ENCODE measurements at regions not wholly inside any gene's neighbourhood (a gene's known extent, or its start where the extent isn't known, plus 50 kb on each side); places are given as distances from the start of the nearest gene placed in this dataset.
A peak's percentile ranks its signal among the peaks of the same experiment; 100 is the strongest.

GRCh38 chr7:119838444-119838843 is 434.5 kb upstream of the KCND2 start:
- no peak overlapping the region for H3K4me3 ChIP-seq (ENCODE audit: insufficient read depth, low read depth, low read length)
- H3K9ac ChIP-seq (ENCODE audit: low read depth, low read length), result no peak overlapping the region
- no peaks in the 10 kb centered on the region for H3K4me1 ChIP-seq (ENCODE audit: control insufficient read depth, insufficient read depth, low read length)
- no TSS peak for BruUV-seq (replicated peaks)
- H3K4me2 ChIP-seq (ENCODE audit: low read depth, low read length), result no peak overlapping the region
- DNase-seq, result no peak
- H3K36me3 ChIP-seq (ENCODE audit: control insufficient read depth, insufficient read depth, low read length), result no peaks in the 10 kb centered on the region
- no peaks in the 10 kb centered on the region for H4K20me1 ChIP-seq (ENCODE audit: insufficient read depth, low read length)
- no peak overlapping the region for H3K18ac ChIP-seq (ENCODE audit: low read depth, low read length)
- no peak overlapping the region for H2BK120ac ChIP-seq (ENCODE audit: low read depth, low read length)
- no peak overlapping the region for H2BK20ac ChIP-seq (ENCODE audit: low read depth, low read length)
- no peak overlapping the region for H2AFZ ChIP-seq (replicated peaks; ENCODE audit: low read length, poor library complexity)
- no peak overlapping the region for H2AK5ac ChIP-seq (ENCODE audit: low read depth, low read length)
- H2BK15ac ChIP-seq (ENCODE audit: low read depth, low read length), result no peak overlapping the region
- ChIA-PET POLR2A (ENCODE audit: unreplicated experiment) (no interaction called here), CTCF (no interaction called here)
- H4K8ac ChIP-seq (ENCODE audit: low read depth in 2 of 2, low read length in 2 of 2), result no peak overlapping the region
- no peak overlapping the region for H3K14ac ChIP-seq (replicated peaks; ENCODE audit: low read depth, low read length)
- no peak overlapping the region for H4K5ac ChIP-seq (ENCODE audit: low read depth, low read length)
- H2BK5ac ChIP-seq (ENCODE audit: low read depth, low read length, poor library complexity, severe bottlenecking), result no peak overlapping the region
- TF ChIP-seq BHLHE40 (IDR thresholded peaks at IDR 0.05; ENCODE audit: low read depth, low read length) (no peak), RCOR1 (IDR thresholded peaks at IDR 0.05; ENCODE audit: insufficient replicate concordance, low read length) (no peak), CEBPB (IDR thresholded peaks at IDR 0.05; ENCODE audit: low read depth, low read length) (0 out of 2 replicates have a peak, but pooled peaks have one; percentile 37)
- WGBS, 2 experiments (ENCODE audit: extremely low coverage in 2 of 2, insufficient read length in 1 of 2), result no CpG with 5 or more reads among the region's 6 CpGs
- no peak for ATAC-seq (ENCODE audit: low read depth)
- H3K4ac ChIP-seq (ENCODE audit: low read depth, low read length), result no peak overlapping the region
- no peaks in the 10 kb centered on the region for H3K9me1 ChIP-seq (ENCODE audit: insufficient read depth, low read length)
- intact Hi-C loops (cut with micrococcal nuclease) (no loop called here), dilution Hi-C loops (cut with HindIII; ENCODE audit: low sequenced_read_pairs, unreplicated experiment) (no loop called here), in situ Hi-C loops (cut with MboI; ENCODE audit: low sequenced_read_pairs) (no loop called here)
- H3K56ac ChIP-seq (ENCODE audit: extremely low read depth, insufficient read depth, low read length), result no peak overlapping the region
- H3K79me1 ChIP-seq (ENCODE audit: low read depth in 1 of 2, low read length in 2 of 2), result no peaks in the 10 kb centered on the region
- no peak overlapping the region for H3K23ac ChIP-seq (ENCODE audit: low read depth, low read length)
- no peaks in the 10 kb centered on the region for H3K27me3 ChIP-seq (ENCODE audit: control insufficient read depth, insufficient read depth, low read length)
- H3K27ac ChIP-seq (ENCODE audit: insufficient read depth, low read length), result no peak overlapping the region
- H4K91ac ChIP-seq (ENCODE audit: insufficient read depth, low read depth, low read length), result no peak overlapping the region
- H3K9me3 ChIP-seq (ENCODE audit: control insufficient read depth, insufficient read depth, low read length), result peaks cover 3% of the 10 kb centered on the region; the same call in 1 of the 2 replicates
- H2AK9ac ChIP-seq (replicated peaks; ENCODE audit: low read depth, low read length, poor library complexity), result no peak overlapping the region

Data from IMR-90 (cell line).